GM18526 (cell line): ENCODE measurements at regions not wholly inside any gene's neighbourhood (a gene's known extent, or its start where the extent isn't known, plus 50 kb on each side); places are given as distances from the start of the nearest gene placed in this dataset.

Experiments
- POLR2A ChIP-seq: IDR thresholded peaks from 3 replicates; pipeline ENCODE4 v1.6.1; 2011; ENCODE audit not compliant: insufficient read length; ENCODE audit errors: extremely low read depth

- no peak for TF ChIP-seq POLR2A
Observed at GRCh38 chr1:59089036-59089798, 207.7 kb upstream of the FGGY start.

- no peak for TF ChIP-seq POLR2A
Observed at GRCh38 chr1:59089922-59090457, 206.9 kb upstream of the FGGY start.

DNA sequence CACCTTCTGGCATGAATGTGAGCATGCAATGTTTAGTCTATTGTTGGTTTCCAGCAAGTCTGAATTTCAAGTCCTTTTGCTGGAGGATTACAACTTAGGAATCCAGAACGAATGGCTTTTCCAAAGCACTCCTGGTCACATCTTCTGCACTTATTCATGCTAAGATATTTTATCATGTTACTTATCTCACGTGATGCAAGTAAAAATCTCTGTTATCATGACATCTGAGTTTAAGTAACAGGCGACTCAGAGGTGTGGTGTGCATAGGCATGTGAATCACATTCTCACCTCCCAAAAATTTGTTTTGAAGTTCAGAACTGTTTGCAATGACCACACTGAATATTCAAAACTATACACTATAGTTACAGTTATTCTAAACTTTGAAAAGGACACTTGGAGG lies 204.8 kb upstream of the FGGY start:
- no peak for TF ChIP-seq POLR2A

- TF ChIP-seq POLR2A, result no peak
Observed at GRCh38 chr1:59094001-59094400, 202.9 kb upstream of the FGGY start.

GRCh38 chr1:59096501-59096900 lies 200.4 kb upstream of the FGGY start:
- no peak for TF ChIP-seq POLR2A

GRCh38 chr1:59098655-59099054 lies 198.2 kb upstream of the FGGY start:
- no peak for TF ChIP-seq POLR2A

- no peak for TF ChIP-seq POLR2A
Observed at GRCh38 chr1:59100708-59101374, 196.1 kb upstream of the FGGY start.

- no peak for TF ChIP-seq POLR2A
Observed at GRCh38 chr1:59101518-59101917, 195.4 kb upstream of the FGGY start.

GRCh38 chr1:59103457-59103856 lies 193.4 kb upstream of the FGGY start:
- no peak for TF ChIP-seq POLR2A

DNA sequence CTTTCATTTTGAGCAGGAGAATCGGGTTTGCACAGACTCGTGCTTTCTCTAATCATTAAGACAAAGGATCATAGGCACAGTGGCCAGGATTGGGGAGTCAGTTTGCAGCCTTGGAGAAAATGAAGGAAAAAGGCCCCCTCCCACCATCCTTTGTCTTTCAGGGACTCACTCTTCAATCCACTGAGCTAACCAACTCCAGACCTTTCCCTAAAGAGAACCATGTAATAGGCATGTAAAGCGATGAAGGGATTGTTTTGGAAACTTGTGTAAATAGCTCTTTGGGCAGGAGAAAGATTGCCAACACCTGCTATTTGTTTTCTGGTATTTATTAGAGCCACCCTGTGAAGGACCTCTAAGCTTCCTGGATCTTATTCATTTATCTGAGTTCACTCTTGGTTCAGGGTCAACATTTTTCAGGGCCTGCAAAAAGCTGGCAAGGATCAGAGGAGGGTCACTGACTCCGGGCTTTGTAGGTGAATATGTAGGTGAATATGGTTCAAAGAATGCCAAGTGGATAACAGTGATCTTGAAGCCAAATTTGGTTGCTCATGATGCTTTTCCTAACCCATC lies 192.6 kb upstream of the FGGY start:
- TF ChIP-seq POLR2A, result no peak

- no peak for TF ChIP-seq POLR2A
Observed at GRCh38 chr1:59105548-59106507, 191.1 kb upstream of the FGGY start.

- no peak for TF ChIP-seq POLR2A
Observed at GRCh38 chr1:59107516-59107915, 189.4 kb upstream of the FGGY start.

- TF ChIP-seq POLR2A, result no peak
Observed at GRCh38 chr1:59107916-59108315, 189.0 kb upstream of the FGGY start.

DNA sequence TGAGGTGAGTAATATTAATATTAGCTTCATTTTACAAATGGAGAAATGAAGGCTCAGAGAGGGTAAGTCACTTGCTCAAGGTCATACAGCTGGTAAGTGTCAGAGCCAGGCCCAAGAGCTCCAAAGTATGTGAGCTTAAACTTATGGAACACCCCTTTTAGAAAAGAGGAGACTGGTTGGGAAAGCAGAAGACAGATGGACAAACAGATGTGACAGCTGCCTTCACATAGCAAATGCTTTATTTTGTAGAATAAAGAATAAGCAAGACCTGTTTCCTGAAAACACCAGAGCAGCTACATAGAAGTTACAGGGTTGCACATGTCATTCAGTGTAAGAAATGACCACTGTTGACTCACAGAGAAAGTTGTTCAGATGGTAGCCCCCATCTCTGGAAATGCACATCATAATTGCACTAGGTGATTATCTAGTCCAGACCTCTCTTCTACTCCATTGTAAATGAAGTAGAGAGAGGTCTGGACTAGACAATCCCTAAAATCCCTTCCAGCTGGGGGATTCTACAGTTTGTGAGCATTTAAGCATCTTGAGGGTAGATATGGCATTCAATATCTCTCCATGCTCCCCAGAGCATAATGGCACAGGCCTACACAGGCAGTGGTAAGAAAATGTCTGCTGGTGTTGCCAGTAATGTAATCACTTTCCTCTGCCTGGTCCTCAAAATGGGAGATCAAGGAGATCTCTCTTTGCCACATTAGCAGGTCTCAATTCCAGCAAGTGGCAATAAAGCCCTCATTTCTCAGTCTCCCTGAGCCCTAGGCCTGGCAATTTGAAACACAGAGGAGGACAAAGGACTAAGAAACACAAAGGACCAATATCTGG lies 188.2 kb upstream of the FGGY start:
- TF ChIP-seq POLR2A, result no peak
